ENCODE measurements at regions not wholly inside any gene's neighbourhood (a gene's known extent, or its start where the extent isn't known, plus 50 kb on each side); places are given as distances from the start of the nearest gene placed in this dataset.
A peak's percentile ranks its signal among the peaks of the same experiment; 100 is the strongest.

DNA sequence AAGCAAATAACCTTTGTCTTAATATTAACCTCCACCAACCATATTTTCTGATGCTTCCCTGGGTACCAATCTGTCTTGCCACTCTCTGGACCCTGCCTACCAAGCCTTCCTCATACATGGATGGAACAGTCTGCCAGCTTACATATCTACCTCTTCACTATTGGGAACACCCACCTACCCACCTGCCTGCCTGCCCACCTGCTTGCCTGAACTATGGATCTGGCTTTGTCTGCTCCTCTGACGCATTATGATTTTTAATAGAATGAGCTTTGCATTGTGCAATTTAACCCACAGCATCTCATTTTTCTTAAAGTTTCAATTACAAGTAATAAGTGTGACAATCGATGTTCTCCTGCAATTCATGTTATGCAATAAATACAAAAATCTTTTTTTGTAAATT lies 137.9 kb upstream of the LSM8 start:
- no peak for DNase-seq (ENCODE audit: low spot score)
- TF ChIP-seq, protein P1, sequence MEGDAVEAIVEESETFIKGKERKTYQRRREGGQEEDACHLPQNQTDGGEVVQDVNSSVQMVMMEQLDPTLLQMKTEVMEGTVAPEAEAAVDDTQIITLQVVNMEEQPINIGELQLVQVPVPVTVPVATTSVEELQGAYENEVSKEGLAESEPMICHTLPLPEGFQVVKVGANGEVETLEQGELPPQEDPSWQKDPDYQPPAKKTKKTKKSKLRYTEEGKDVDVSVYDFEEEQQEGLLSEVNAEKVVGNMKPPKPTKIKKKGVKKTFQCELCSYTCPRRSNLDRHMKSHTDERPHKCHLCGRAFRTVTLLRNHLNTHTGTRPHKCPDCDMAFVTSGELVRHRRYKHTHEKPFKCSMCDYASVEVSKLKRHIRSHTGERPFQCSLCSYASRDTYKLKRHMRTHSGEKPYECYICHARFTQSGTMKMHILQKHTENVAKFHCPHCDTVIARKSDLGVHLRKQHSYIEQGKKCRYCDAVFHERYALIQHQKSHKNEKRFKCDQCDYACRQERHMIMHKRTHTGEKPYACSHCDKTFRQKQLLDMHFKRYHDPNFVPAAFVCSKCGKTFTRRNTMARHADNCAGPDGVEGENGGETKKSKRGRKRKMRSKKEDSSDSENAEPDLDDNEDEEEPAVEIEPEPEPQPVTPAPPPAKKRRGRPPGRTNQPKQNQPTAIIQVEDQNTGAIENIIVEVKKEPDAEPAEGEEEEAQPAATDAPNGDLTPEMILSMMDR (conservative IDR thresholded peaks at IDR 0.05; ENCODE audit: low read depth), result no peak
- ChIA-PET CTCF (no interaction called here), POLR2A (ENCODE audit: low non-redundant PET) (no interaction called here)
- H3K27ac ChIP-seq, result no peak overlapping the region

GRCh38 chr7:118046801-118047200 lies 137.2 kb upstream of the LSM8 start:
- POLR2A ChIA-PET (ENCODE audit: low non-redundant PET), result no interaction called here
- H3K27ac ChIP-seq, result no peak overlapping the region
- CTCF ChIA-PET, result no interaction called here
- no peak for DNase-seq (ENCODE audit: low spot score)
- TF ChIP-seq, protein P1 (conservative IDR thresholded peaks at IDR 0.05; ENCODE audit: low read depth), result no peak

DNA sequence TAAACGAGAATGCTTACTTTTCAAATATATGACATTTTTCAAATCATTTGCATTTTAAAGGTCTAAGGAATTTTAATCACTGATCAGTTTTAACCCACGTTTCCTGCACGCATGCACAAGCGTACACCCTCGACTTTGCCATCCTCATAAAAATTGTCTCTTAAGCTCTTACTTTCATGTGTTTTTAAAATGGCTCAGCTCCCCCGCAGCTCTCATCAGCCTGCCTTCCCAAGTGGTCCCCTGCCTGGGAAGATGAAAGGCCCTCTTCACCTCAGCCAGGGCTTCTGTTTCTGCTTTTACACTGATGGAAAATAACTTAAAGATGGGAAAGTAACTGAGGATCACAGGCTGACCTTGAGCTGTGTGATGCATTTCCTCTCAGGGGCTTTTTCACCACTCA lies 131.6 kb upstream of the LSM8 start:
- TF ChIP-seq, protein P1 (conservative IDR thresholded peaks at IDR 0.05; ENCODE audit: low read depth), result no peak
- CTCF ChIA-PET, result no interaction called here

GRCh38 chr7:118053353-118053752 lies 130.6 kb upstream of the LSM8 start:
- ChIA-PET POLR2A (ENCODE audit: low non-redundant PET) (no interaction called here), CTCF (no interaction called here)
- no peak for DNase-seq (ENCODE audit: low spot score)
- TF ChIP-seq, protein P1 (conservative IDR thresholded peaks at IDR 0.05; ENCODE audit: low read depth), result no peak
- H3K27ac ChIP-seq, result no peak overlapping the region

More for the DNA sequence above, 131.6 kb upstream of the LSM8 start:
- POLR2A ChIA-PET (ENCODE audit: low non-redundant PET), result no interaction called here
- H3K27ac ChIP-seq, result no peak overlapping the region
- DNase-seq (ENCODE audit: low spot score), result no peak

DNA sequence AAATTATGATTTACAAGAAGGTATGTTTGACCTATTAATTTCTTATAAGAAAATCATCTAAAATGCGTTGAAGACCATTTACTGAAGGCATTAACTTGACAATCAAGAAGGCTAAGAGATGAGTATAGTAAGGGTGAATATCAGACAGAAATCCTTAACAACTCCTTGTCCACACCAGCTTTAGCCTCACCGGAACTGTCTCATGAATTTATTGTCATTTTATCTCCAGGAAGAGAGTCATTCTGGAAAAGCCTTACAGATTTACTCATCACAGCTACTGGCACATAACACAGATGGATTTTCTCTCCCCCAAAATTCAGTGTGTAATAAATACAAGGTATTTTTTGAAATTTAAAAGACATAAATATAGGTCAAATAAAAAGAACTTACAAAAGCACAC lies 129.4 kb upstream of the LSM8 start:
- no peak for DNase-seq (ENCODE audit: low spot score)
- no peak overlapping the region for H3K27ac ChIP-seq
- POLR2A ChIA-PET (ENCODE audit: low non-redundant PET), result no interaction called here
- CTCF ChIA-PET, result no interaction called here
- TF ChIP-seq, protein P1 (conservative IDR thresholded peaks at IDR 0.05; ENCODE audit: low read depth), result no peak

GRCh38 chr7:118055647-118056046 lies 128.3 kb upstream of the LSM8 start:
- TF ChIP-seq, protein P1 (conservative IDR thresholded peaks at IDR 0.05; ENCODE audit: low read depth), result no peak
- no peak for DNase-seq (ENCODE audit: low spot score)
- ChIA-PET POLR2A (ENCODE audit: low non-redundant PET) (no interaction called here), CTCF (interaction anchor here (0.6 kb wide), 2 partner anchors 22 to 1020 kb away, joined by 3 to 4 read pairs; no protein-coding TSS in a partner anchor)
- H3K27ac ChIP-seq, result no peak overlapping the region

GRCh38 chr7:118057404-118057803 lies 126.6 kb upstream of the LSM8 start:
- CTCF ChIA-PET, result no interaction called here
- TF ChIP-seq, protein P1 (conservative IDR thresholded peaks at IDR 0.05; ENCODE audit: low read depth), result no peak
- peak; percentile 17 for DNase-seq (ENCODE audit: low spot score)

More at GRCh38 chr7:118057404-118057803, 126.6 kb upstream of the LSM8 start:
- no peak overlapping the region for H3K27ac ChIP-seq
- POLR2A ChIA-PET (ENCODE audit: low non-redundant PET), result no interaction called here
